DND-41 (cell line): ENCODE measurements at regions not wholly inside any gene's neighbourhood (a gene's known extent, or its start where the extent isn't known, plus 50 kb on each side); places are given as distances from the start of the nearest gene placed in this dataset.

Source experiments
- ATAC-seq: fragments of 200-7000 bp; cut with Tn5 transposase; 3 replicates; pipeline ENCODE4 v1.9.1; 2021; ENCODE audit warnings: low read depth; ENCODE audit not compliant: insufficient read depth
- DNase-seq: peaks from one replicate; pipeline ENCODE4 v3.0.0-alpha.2; 2020
- H2AFZ ChIP-seq: 2 replicates; pipeline ENCODE4 v1.6.0; 2012; ENCODE audit warnings: low read depth, low read length
- H3K27ac ChIP-seq: 2 replicates; pipeline ENCODE4 v1.5.1; 2012; ENCODE audit warnings: low read length, inconsistent platforms
- H3K27me3 ChIP-seq: fragments of 200-600 bp; sonication (generic); 2 replicates; pipeline ENCODE4 v1.6.0; 2012; ENCODE audit warnings: low read length, mild to moderate bottlenecking, inconsistent platforms; ENCODE audit not compliant: insufficient read depth, poor library complexity
- H3K36me3 ChIP-seq: 2 replicates; pipeline ENCODE4 v1.5.1; 2012; ENCODE audit warnings: low read length, inconsistent platforms; ENCODE audit not compliant: insufficient read depth
- H3K4me1 ChIP-seq: 2 replicates; pipeline ENCODE4 v1.5.1; 2012; ENCODE audit warnings: mild to moderate bottlenecking, low read length; ENCODE audit not compliant: insufficient read depth
- H3K4me2 ChIP-seq: 2 replicates; pipeline ENCODE4 v1.6.0; 2012; ENCODE audit warnings: mild to moderate bottlenecking, moderate library complexity, low read length, inconsistent platforms; ENCODE audit not compliant: insufficient read depth
- H3K4me3 ChIP-seq, 2 experiments: fragments of 200-600 bp in 1 of 2; shearing (Covaris generic) in 1 of 2; 2 replicates each; pipeline ENCODE4 v1.5.1; 2012 to 2016; ENCODE audit warnings: inconsistent platforms in 2 of 2, low read length in 2 of 2, mild to moderate bottlenecking in 2 of 2, low read depth in 1 of 2, moderate library complexity in 1 of 2
- H3K79me2 ChIP-seq: 2 replicates; pipeline ENCODE4 v1.6.0; 2012; ENCODE audit warnings: low read length, inconsistent platforms; ENCODE audit not compliant: insufficient read depth
- H3K9ac ChIP-seq: 2 replicates; pipeline ENCODE4 v1.6.0; 2012; ENCODE audit warnings: low read depth, mild to moderate bottlenecking, inconsistent platforms, low read length, moderate library complexity
- H3K9me3 ChIP-seq: 2 replicates; pipeline ENCODE4 v1.5.1; 2012; ENCODE audit warnings: low read length, moderate library complexity, mild to moderate bottlenecking, inconsistent platforms; ENCODE audit not compliant: insufficient read depth, severe bottlenecking
- H4K20me1 ChIP-seq: 2 replicates; pipeline ENCODE4 v1.6.0; 2012; ENCODE audit warnings: low read length; ENCODE audit not compliant: insufficient read depth
- EZH2 ChIP-seq: IDR thresholded peaks from 3 replicates; pipeline ENCODE4 v1.6.1; 2012; ENCODE audit warnings: borderline replicate concordance, low read depth, mild to moderate bottlenecking, moderate library complexity, low read length, inconsistent platforms; ENCODE audit not compliant: severe bottlenecking
- TF ChIP-seq, protein P1 (sequence below): IDR thresholded peaks from 2 replicates; pipeline ENCODE4 v1.5.1; 2012; ENCODE audit warnings: borderline replicate concordance, low read length, moderate library complexity, mild to moderate bottlenecking; ENCODE audit not compliant: poor library complexity, severe bottlenecking; ENCODE audit errors: extremely low read depth

GRCh38 chr18:59059140-59059539, 80.5 kb upstream of the SEC11C start:
- Histone ChIP-seq H3K4me3 (no peak overlapping the region), H3K9me3 (no peaks in the 10 kb centered on the region), H3K9ac (no peak overlapping the region), H3K4me2 (no peak overlapping the region), H3K79me2 (no peaks in the 10 kb centered on the region), H4K20me1 (no peaks in the 10 kb centered on the region), H3K27ac (no peak overlapping the region), H3K4me1 (no peaks in the 10 kb centered on the region), H3K27me3 (peaks cover 8% of the 10 kb centered on the region), H2AFZ (no peak overlapping the region), H3K36me3 (no peaks in the 10 kb centered on the region)
- no peak for TF ChIP-seq EZH2
- TF ChIP-seq, protein P1, sequence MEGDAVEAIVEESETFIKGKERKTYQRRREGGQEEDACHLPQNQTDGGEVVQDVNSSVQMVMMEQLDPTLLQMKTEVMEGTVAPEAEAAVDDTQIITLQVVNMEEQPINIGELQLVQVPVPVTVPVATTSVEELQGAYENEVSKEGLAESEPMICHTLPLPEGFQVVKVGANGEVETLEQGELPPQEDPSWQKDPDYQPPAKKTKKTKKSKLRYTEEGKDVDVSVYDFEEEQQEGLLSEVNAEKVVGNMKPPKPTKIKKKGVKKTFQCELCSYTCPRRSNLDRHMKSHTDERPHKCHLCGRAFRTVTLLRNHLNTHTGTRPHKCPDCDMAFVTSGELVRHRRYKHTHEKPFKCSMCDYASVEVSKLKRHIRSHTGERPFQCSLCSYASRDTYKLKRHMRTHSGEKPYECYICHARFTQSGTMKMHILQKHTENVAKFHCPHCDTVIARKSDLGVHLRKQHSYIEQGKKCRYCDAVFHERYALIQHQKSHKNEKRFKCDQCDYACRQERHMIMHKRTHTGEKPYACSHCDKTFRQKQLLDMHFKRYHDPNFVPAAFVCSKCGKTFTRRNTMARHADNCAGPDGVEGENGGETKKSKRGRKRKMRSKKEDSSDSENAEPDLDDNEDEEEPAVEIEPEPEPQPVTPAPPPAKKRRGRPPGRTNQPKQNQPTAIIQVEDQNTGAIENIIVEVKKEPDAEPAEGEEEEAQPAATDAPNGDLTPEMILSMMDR, result no peak
- DNase-seq, result no peak
- ATAC-seq, result no peak

DNA sequence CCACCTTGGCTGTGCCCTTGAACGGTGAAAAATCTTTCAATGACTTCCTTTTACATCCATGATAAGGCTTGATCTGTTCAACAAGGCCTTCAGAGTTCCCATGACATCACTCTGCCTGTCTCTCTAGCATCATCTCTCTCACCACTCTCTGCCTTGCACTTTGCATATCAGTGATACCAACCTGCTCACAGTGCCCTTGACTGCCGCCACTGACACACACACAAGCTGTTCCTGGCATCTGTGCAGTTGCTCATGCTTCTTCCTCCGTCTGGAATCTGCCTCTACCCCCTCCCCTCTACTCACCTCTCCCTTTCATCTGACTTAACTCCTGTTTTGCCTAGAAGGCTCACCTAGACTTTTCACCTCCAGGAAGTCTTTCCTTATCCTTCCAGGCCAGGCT, 79.1 kb upstream of the SEC11C start:
- no peaks in the 10 kb centered on the region for H3K4me1 ChIP-seq
- DNase-seq (no peak), ATAC-seq (no peak)
- H3K9ac ChIP-seq, result no peak overlapping the region
- no peaks in the 10 kb centered on the region for H4K20me1 ChIP-seq
- H3K27me3 ChIP-seq, result peaks cover 8% of the 10 kb centered on the region
- H3K9me3 ChIP-seq, result no peaks in the 10 kb centered on the region
- no peak overlapping the region for H3K27ac ChIP-seq
- TF ChIP-seq EZH2, result no peak
- H3K4me3 ChIP-seq, result no peak overlapping the region
- no peak overlapping the region for H3K4me2 ChIP-seq
- H2AFZ ChIP-seq, result no peak overlapping the region
- H3K36me3 ChIP-seq, result no peaks in the 10 kb centered on the region
- H3K79me2 ChIP-seq, result no peaks in the 10 kb centered on the region

DNA sequence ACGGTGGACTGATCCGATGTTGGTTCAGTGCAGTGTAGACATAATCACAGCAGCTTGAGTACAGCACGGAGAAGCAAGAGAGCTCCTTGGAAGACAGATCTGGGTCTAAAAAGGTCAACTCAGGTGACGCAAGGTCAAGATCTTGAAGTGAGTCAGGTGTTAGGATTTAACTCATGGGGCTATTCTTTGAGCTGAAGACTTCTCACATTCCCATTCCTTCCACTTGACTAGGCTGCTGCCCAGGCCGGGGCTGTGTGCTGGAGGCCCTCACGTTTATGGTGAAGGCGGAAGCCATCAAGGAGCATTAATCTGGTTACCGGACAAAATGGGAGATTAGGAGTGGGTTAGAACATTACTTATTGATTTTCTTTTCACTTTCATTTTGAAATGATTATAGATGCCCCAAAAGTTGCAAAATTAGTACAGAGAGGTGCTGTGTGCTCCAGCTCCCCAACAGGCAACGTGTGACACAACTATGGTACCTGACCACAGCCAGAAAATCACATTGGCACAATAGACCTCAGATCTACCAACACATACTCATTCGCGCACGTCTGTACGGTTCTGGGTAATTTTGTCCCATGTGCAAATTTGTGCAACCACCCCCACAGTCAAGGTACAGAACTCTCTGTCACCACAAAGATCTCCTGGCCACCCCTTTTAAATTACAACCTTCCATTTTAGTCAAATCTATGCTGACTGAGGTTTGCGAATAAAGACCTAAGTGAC, 77.6 kb upstream of the SEC11C start:
- no peaks in the 10 kb centered on the region for H3K79me2 ChIP-seq
- no peak overlapping the region for H3K4me2 ChIP-seq
- H2AFZ ChIP-seq, result no peak overlapping the region
- no peak overlapping the region for H3K27ac ChIP-seq
- H3K4me1 ChIP-seq, result no peaks in the 10 kb centered on the region
- TF ChIP-seq EZH2, result no peak
- TF ChIP-seq, protein P1, result no peak
- ATAC-seq, result no peak
- H3K27me3 ChIP-seq, result peaks cover 8% of the 10 kb centered on the region
- no peak for DNase-seq
- H3K36me3 ChIP-seq, result no peaks in the 10 kb centered on the region
- H4K20me1 ChIP-seq, result no peaks in the 10 kb centered on the region
- no peaks in the 10 kb centered on the region for H3K9me3 ChIP-seq
- H3K4me3 ChIP-seq, result no peak overlapping the region
- H3K9ac ChIP-seq, result no peak overlapping the region

- no peak overlapping the region for H3K4me3 ChIP-seq
Observed at GRCh38 chr18:59062643-59063006, 77.1 kb upstream of the SEC11C start.

More at GRCh38 chr18:59062643-59063006, 77.1 kb upstream of the SEC11C start:
- Histone ChIP-seq H3K4me2 (no peak overlapping the region), H4K20me1 (no peaks in the 10 kb centered on the region), H2AFZ (no peak overlapping the region), H3K9ac (no peak overlapping the region), H3K4me1 (no peaks in the 10 kb centered on the region), H3K27ac (no peak overlapping the region), H3K9me3 (no peaks in the 10 kb centered on the region), H3K36me3 (no peaks in the 10 kb centered on the region), H3K79me2 (no peaks in the 10 kb centered on the region), H3K27me3 (peaks cover 8% of the 10 kb centered on the region)
- TF ChIP-seq EZH2, result no peak
- TF ChIP-seq, protein P1, result no peak
- DNase-seq, result no peak
- ATAC-seq, result no peak
